GM12891 (cell line): ENCODE measurements at regions not wholly inside any gene's neighbourhood (a gene's known extent, or its start where the extent isn't known, plus 50 kb on each side); places are given as distances from the start of the nearest gene placed in this dataset.

Experiments
- DNase-seq: peaks from one replicate; pipeline ENCODE4 v3.0.0; 2011; ENCODE audit warnings: low spot score; ENCODE audit not compliant: insufficient read length
- FAIRE-seq: peaks from 2 replicates; lab custom pipeline; 2011; peaks lifted over from hg19 to GRCh38; lab: Jason Lieb, UNC
- PAX5 ChIP-seq: IDR thresholded peaks from 2 replicates; pipeline ENCODE4 v1.6.1; 2011; ENCODE audit warnings: low read length, moderate library complexity, mild to moderate bottlenecking; ENCODE audit not compliant: insufficient read depth, severe bottlenecking
- POLR2A ChIP-seq: IDR thresholded peaks from 2 replicates; pipeline ENCODE4 v1.6.1; 2011; ENCODE audit warnings: low read depth, low read length, control low read depth
- POLR2AphosphoS5 ChIP-seq: IDR thresholded peaks from 2 replicates; pipeline ENCODE4 v1.6.1; 2011; ENCODE audit warnings: low read depth, low read length, control low read depth
- POU2F2 ChIP-seq: IDR thresholded peaks from 2 replicates; pipeline ENCODE4 v1.6.1; 2011; ENCODE audit warnings: low read depth, mild to moderate bottlenecking, control low read depth, low read length, moderate library complexity
- SPI1 ChIP-seq: IDR thresholded peaks from 2 replicates; pipeline ENCODE4 v1.6.1; 2011; ENCODE audit warnings: low read depth, low read length, control low read depth
- TAF1 ChIP-seq: IDR thresholded peaks from 2 replicates; pipeline ENCODE4 v1.6.1; 2011; ENCODE audit warnings: low read depth, low read length, control low read depth

- FAIRE-seq: no peak
Measured at GRCh38 chr9:108664309-108665255, 191.2 kb downstream of the ACTL7B start.

GRCh38 chr9:108663422-108663821, 192.4 kb downstream of the ACTL7B start:
- FAIRE-seq: no peak
- no peak for TF ChIP-seq POLR2AphosphoS5
- TF ChIP-seq POU2F2: no peak
- TF ChIP-seq PAX5: no peak
- TF ChIP-seq SPI1: no peak
- no peak for TF ChIP-seq TAF1
- no peak for TF ChIP-seq POLR2A
- DNase-seq: no peak

More at GRCh38 chr9:108664309-108665255, 191.2 kb downstream of the ACTL7B start:
- no peak for DNase-seq
- TF ChIP-seq PAX5 (no peak), POU2F2 (no peak), POLR2A (no peak), TAF1 (no peak), POLR2AphosphoS5 (no peak), SPI1 (no peak)

- DNase-seq: no peak
- TF ChIP-seq POU2F2: no peak
- no peak for TF ChIP-seq POLR2A
- TF ChIP-seq PAX5: no peak
- TF ChIP-seq SPI1: no peak
- no peak for TF ChIP-seq POLR2AphosphoS5
- FAIRE-seq: no peak
Measured at GRCh38 chr9:108662956-108663355, 192.8 kb downstream of the ACTL7B start.

GRCh38 chr9:108662091-108662875, 193.5 kb downstream of the ACTL7B start:
- FAIRE-seq: no peak
- no peak for DNase-seq
- no peak for TF ChIP-seq TAF1
- TF ChIP-seq PAX5: no peak
- TF ChIP-seq POLR2AphosphoS5: no peak

- TF ChIP-seq POLR2AphosphoS5 (no peak), SPI1 (no peak), PAX5 (no peak), POU2F2 (no peak), POLR2A (no peak), TAF1 (no peak)
- no peak for DNase-seq
- no peak for FAIRE-seq
Measured at GRCh38 chr9:108656566-108656965, 199.2 kb downstream of the ACTL7B start.

GRCh38 chr9:108655818-108656217, 200.0 kb downstream of the ACTL7B start:
- no peak for DNase-seq
- FAIRE-seq: no peak
- TF ChIP-seq POLR2AphosphoS5 (no peak), POU2F2 (no peak), TAF1 (no peak), PAX5 (no peak), SPI1 (no peak), POLR2A (no peak)

- FAIRE-seq: no peak
- no peak for DNase-seq
- TF ChIP-seq TAF1 (no peak), POLR2AphosphoS5 (no peak), POLR2A (no peak), PAX5 (no peak), SPI1 (no peak), POU2F2 (no peak)
Measured at GRCh38 chr9:108654566-108654965, 201.2 kb downstream of the ACTL7B start.

- TF ChIP-seq SPI1: no peak
- TF ChIP-seq PAX5: no peak
- TF ChIP-seq POLR2A: no peak
- no peak for TF ChIP-seq POLR2AphosphoS5
- no peak for TF ChIP-seq TAF1
- no peak for TF ChIP-seq POU2F2
- FAIRE-seq: no peak
- DNase-seq: no peak
Measured at GRCh38 chr9:108652851-108653250, 202.9 kb downstream of the ACTL7B start.

GRCh38 chr9:108650826-108651225, 205.0 kb downstream of the ACTL7B start:
- TF ChIP-seq POU2F2 (no peak), TAF1 (no peak), POLR2A (no peak), PAX5 (no peak), SPI1 (no peak), POLR2AphosphoS5 (no peak)
- FAIRE-seq: no peak
- no peak for DNase-seq

GRCh38 chr9:108645520-108645919, 210.3 kb downstream of the ACTL7B start:
- FAIRE-seq (no peak), DNase-seq (no peak)
- no peak for TF ChIP-seq POU2F2
- TF ChIP-seq POLR2AphosphoS5: no peak
- TF ChIP-seq TAF1: no peak
- TF ChIP-seq PAX5: no peak
- TF ChIP-seq POLR2A: no peak
- no peak for TF ChIP-seq SPI1
